Rectal smooth muscle tissue (tissue), 1 donor: ENCODE measurements at regions not wholly inside any gene's neighbourhood (a gene's known extent, or its start where the extent isn't known, plus 50 kb on each side); places are given as distances from the start of the nearest gene placed in this dataset.

Source experiments
- H3K27ac ChIP-seq: one replicate; pipeline ENCODE4 v1.7.0; 2013; ENCODE audit warnings: low read depth, low read length, inconsistent platforms
- H3K27me3 ChIP-seq: one replicate; pipeline ENCODE4 v1.7.0; 2013; ENCODE audit warnings: low read length; ENCODE audit not compliant: control insufficient read depth, insufficient read depth
- H3K36me3 ChIP-seq: one replicate; pipeline ENCODE4 v1.7.0; 2013; ENCODE audit warnings: low read length; ENCODE audit not compliant: control insufficient read depth, insufficient read depth
- H3K4me1 ChIP-seq: one replicate; pipeline ENCODE4 v1.7.0; 2013; ENCODE audit warnings: low read length; ENCODE audit not compliant: control insufficient read depth, insufficient read depth
- H3K4me3 ChIP-seq: one replicate; pipeline ENCODE4 v1.7.0; 2013; ENCODE audit warnings: low read length
- H3K9ac ChIP-seq: one replicate; pipeline ENCODE4 v1.7.0; 2013; ENCODE audit warnings: low read length

DNA sequence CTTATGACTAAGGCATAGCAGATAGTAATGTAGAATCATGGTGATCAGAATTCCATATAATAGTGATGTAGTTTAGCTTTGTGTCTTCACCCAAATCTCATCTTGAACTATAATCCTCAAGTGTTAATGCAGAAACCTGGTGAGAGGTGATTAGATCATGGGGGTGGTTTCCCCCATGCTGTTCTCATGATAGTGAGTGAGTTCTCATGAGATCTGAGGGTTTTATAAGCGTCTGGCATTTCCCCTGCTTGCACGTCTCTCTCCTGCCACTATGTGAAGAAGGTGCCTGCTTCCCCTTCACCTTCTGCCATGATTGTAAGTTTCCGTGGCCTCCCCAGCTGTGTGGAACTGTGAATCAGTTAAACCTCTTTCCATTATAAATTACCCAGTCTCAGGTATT, 138.7 kb upstream of the CBLB start:
- H3K27ac ChIP-seq = no peak overlapping the region
- H3K4me3 ChIP-seq = no peak overlapping the region
- H3K9ac ChIP-seq = no peak overlapping the region
- no peaks in the 10 kb centered on the region for H3K4me1 ChIP-seq
- H3K36me3 ChIP-seq = no peaks in the 10 kb centered on the region
- no peaks in the 10 kb centered on the region for H3K27me3 ChIP-seq

DNA sequence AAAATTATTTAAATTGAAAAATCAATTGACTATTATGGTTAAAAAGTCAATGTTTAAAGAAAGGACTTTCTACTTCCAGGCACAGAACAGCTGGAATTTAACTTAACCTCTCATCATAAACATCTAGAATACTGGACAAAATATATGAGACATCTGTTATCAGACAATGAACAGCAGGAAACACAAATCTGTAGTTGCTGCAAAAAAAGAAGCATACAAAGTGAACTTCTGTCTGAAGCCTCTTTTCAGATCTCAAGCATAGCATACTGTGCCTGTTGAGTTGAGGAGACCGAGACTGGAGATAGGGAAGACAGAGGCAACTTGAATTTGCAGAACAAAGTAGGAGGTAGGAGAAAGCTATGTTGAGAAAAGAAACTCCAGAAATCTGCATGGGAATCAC, 140.0 kb upstream of the CBLB start:
- Histone ChIP-seq H3K4me1 (no peaks in the 10 kb centered on the region), H3K36me3 (no peaks in the 10 kb centered on the region)

DNA sequence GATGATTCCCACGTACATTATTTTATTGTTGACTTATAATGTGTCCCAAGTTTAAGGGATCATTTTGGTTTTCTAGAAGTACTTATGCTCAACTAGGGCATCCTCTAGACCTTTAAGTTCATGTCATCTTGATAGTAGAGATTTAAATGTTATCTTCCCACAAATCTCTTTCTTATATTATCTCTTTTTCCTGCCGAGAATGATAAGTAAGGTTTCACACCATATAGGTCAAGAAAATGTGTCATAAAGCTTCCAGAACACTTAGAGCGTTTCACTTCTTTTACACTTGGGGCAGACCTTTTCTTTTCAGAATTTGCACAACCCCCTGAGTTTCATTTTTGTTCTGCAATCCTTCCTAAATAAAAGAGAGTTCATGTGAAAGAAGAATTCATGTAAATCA, 142.0 kb upstream of the CBLB start:
- H3K9ac ChIP-seq = no peak overlapping the region

More for the DNA sequence above, 140.0 kb upstream of the CBLB start:
- no peaks in the 10 kb centered on the region for H3K27me3 ChIP-seq
- no peak overlapping the region for H3K4me3 ChIP-seq
- no peak overlapping the region for H3K27ac ChIP-seq
- no peak overlapping the region for H3K9ac ChIP-seq

DNA sequence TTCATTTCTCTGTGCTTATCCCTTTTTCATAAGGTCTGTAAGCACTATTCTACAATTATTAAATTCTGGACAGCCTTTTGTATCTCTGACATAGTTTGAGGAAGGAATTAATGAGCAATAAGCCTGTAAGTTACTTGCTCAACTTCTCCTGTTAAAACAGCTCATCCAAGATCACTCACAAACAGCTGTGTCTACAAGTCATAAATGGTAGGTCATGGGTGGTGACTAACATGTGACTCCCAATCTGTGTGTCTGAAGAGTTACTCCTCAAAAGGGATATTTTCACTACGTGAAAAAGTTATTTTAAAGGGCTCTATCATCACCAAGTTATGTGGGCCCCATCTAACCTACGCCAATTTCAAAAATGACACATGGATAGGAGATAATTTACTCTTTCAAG, 145.2 kb upstream of the CBLB start:
- H3K9ac ChIP-seq = no peak overlapping the region
- H3K27ac ChIP-seq = no peak overlapping the region
- H3K4me1 ChIP-seq = no peaks in the 10 kb centered on the region

More for the DNA sequence above, 142.0 kb upstream of the CBLB start:
- Histone ChIP-seq H3K4me1 (no peaks in the 10 kb centered on the region), H3K4me3 (no peak overlapping the region), H3K36me3 (no peaks in the 10 kb centered on the region), H3K27me3 (no peaks in the 10 kb centered on the region), H3K27ac (no peak overlapping the region)

DNA sequence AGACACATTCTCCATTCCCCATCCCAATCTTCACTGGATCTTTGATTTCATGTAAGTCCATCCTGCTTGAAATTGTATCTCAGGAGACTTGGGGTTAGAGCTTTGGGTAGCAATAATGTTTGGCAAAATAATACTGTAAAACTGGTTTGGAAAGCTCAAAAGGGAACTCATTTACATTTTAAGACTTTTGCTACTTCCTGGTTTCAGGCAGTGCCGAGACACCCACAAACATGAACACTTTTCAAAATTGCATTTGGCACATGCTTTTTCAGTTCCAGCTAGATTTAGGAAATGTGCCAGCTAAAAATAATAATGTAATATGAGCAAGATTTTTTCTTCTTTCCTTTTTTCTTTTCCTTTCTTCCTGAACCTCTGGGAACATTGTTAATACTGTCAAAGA, 145.7 kb upstream of the CBLB start:
- H3K4me1 ChIP-seq = no peaks in the 10 kb centered on the region
- H3K9ac ChIP-seq = no peak overlapping the region
- H3K4me3 ChIP-seq = no peak overlapping the region
- H3K27ac ChIP-seq = no peak overlapping the region
- no peaks in the 10 kb centered on the region for H3K27me3 ChIP-seq
- H3K36me3 ChIP-seq = no peaks in the 10 kb centered on the region

More for the DNA sequence above, 145.2 kb upstream of the CBLB start:
- no peaks in the 10 kb centered on the region for H3K36me3 ChIP-seq
- no peak overlapping the region for H3K4me3 ChIP-seq
- H3K27me3 ChIP-seq = no peaks in the 10 kb centered on the region

DNA sequence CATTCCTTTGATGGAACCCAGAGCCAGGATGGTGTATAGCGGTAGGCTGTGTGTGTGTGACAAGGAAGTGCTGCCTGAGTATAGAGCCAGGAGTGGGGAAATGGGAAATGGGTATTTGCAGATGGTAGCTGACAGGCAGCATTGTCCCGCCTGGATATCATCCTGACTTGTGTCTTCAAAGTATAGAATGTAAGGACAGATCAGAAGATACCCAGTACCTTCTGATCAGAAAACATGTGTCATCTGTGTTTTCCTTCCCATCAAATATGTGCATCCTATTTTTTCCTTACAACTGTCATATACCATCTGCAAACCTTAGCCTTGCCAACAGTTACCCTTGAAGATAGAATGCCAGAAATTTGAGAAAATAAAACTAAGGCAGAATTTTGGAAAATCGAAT, 146.2 kb upstream of the CBLB start:
- H3K4me1 ChIP-seq = no peaks in the 10 kb centered on the region
- H3K36me3 ChIP-seq = no peaks in the 10 kb centered on the region
- no peaks in the 10 kb centered on the region for H3K27me3 ChIP-seq
- no peak overlapping the region for H3K27ac ChIP-seq
- H3K4me3 ChIP-seq = no peak overlapping the region
- no peak overlapping the region for H3K9ac ChIP-seq

DNA sequence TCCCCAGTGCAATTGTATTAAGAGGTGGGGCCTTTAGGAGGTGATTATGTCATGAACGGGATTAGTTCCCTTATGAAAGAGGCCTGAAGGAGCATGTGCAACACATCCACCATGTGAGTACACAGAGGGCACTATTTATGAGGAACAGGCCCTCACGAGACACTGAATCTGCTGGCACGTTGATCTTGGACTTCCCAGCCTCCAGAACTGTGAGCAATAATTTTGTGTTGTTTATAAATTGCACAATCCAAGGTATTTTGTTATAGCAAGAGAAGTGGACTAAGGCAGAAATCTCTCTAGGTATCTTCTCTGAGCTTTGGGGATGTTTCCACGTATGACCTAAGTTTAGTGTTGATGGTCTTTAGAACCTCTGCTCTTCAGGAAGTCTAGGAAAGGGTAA, 149.3 kb upstream of the CBLB start:
- H3K4me3 ChIP-seq = no peak overlapping the region

DNA sequence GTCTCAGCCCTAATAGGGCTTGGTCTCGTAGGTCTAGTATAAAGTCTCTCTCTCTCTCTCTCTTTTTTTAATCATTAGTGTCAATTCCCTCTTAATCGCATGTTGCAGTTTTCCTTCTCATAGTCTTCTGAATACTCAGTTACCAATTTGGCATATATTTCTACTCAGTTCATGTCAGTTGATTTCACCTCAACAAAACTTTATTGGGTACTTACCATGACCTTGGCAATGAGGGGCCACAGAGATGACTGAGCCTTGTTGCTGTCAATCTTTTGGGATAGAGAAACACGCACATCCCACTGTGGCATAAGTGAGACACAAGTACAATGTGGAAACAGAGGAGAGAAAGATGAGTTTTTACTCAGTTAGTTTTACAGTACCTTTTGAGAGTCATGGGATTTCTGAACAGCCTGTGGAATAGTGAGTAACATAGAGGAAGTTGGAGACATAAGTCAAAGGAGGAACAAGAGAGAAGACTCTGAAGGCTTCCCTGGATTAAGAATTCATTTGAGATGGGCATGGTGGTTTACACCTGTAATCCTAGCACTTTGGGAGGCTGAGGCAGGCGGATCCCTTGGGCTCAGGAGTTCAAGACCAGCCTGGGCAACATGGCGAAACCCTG, 150.2 kb upstream of the CBLB start:
- Histone ChIP-seq H3K4me1 (no peaks in the 10 kb centered on the region), H3K27me3 (no peaks in the 10 kb centered on the region), H3K27ac (no peak overlapping the region), H3K9ac (no peak overlapping the region), H3K36me3 (no peaks in the 10 kb centered on the region), H3K4me3 (no peak overlapping the region)

More for the DNA sequence above, 149.3 kb upstream of the CBLB start:
- Histone ChIP-seq H3K4me1 (no peaks in the 10 kb centered on the region), H3K27ac (no peak overlapping the region), H3K9ac (no peak overlapping the region), H3K36me3 (no peaks in the 10 kb centered on the region), H3K27me3 (no peaks in the 10 kb centered on the region)

DNA sequence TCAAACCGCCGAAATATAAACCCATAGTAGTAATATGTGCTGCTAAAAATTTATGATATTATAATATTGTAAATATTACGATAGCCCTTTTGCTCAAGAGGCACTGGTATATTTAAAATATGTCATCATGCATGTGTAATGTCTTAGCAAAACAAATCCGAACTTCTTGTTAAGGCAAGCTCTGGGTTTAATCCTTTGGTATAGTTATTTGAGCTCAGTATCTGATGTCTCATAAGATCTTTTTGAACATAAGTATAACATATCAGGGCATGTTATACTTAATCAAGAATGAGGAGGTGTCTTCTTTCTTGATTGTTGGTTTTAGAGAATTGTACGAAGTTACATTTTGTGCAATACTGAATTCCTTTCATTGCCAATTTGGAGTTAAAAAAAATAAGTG, 154.1 kb upstream of the CBLB start:
- Histone ChIP-seq H3K4me1 (no peaks in the 10 kb centered on the region), H3K36me3 (no peaks in the 10 kb centered on the region), H3K27ac (no peak overlapping the region), H3K4me3 (no peak overlapping the region), H3K27me3 (no peaks in the 10 kb centered on the region), H3K9ac (no peak overlapping the region)

DNA sequence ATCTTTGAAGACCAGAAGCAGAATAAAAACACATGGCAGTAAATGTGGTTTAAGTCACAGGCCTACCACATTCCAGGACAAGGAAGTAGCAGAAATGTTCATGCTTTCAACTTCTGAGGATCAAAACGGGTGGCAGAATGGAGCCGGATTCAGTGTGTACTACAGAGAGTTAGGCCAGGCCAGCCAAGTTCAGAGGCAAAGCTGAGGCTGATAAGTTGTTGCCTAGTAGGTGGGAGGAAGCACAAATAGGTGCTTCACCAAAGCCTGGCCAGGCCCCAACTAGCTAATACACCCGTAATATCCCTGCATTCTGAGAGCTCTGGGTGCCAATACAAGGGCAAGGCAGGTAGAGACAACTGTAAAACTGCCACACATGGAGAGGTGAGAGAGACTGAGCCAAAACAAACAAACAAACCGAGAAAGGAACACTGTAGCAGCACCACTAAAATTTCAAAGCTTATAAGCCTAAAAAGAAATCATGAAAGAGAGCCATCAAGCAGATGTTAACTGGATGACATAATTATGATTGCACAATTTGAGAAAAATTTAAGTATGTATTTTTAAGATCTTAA, 156.4 kb upstream of the CBLB start:
- Histone ChIP-seq H3K36me3 (no peaks in the 10 kb centered on the region), H3K9ac (no peak overlapping the region), H3K27me3 (no peaks in the 10 kb centered on the region), H3K27ac (no peak overlapping the region), H3K4me3 (no peak overlapping the region), H3K4me1 (no peaks in the 10 kb centered on the region)

DNA sequence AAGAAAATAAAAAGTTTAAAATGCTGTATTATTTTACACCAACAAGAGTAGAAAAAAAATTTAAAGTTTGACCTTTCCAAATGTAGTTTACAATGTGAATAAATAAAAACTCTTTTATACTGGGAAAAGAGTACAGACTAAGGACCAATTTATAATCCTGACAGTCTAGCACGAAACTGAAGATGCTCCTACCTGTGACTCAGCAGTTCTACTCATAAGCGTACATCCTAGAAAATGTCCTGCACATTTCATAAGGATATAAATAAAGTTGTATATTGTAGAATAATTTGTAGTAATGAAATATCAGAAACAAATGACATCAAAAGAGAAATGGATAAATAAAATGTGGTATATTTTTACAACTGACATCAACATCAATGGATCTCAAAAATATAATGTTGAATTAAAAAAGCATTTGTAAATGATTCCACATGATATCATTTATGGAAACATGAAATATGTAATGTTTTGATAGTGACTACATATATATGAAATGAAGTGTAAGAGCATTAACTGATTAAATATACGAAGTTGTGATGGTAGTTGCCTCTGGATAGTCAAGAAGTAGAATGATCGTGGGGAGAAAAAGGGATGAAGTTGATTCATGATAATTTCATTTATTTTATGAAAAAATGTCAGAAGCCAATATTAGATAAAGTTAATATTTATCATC, 161.3 kb upstream of the CBLB start:
- Histone ChIP-seq H3K9ac (no peak overlapping the region), H3K4me1 (no peaks in the 10 kb centered on the region), H3K4me3 (no peak overlapping the region), H3K27me3 (no peaks in the 10 kb centered on the region), H3K27ac (no peak overlapping the region), H3K36me3 (no peaks in the 10 kb centered on the region)

DNA sequence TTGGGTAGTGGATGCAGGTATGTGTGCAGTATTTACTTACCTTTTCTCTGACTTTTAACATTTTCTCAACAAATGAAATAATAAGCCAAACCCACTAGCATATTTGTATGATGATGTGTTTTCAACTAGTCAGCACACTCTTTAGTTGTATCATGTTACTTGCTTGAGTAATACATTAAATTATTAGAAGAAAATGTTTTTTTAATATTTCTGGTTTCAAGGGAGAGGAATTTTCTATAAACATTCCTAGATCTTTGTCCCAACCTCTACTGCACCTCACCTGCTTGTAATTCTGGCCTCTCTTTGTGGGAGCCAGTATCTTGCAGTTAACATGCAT, 161.8 kb upstream of the CBLB start:
- no peak overlapping the region for H3K9ac ChIP-seq
- H3K36me3 ChIP-seq = no peaks in the 10 kb centered on the region
- H3K4me1 ChIP-seq = no peaks in the 10 kb centered on the region
- H3K4me3 ChIP-seq = no peak overlapping the region
- H3K27me3 ChIP-seq = no peaks in the 10 kb centered on the region
- no peak overlapping the region for H3K27ac ChIP-seq

DNA sequence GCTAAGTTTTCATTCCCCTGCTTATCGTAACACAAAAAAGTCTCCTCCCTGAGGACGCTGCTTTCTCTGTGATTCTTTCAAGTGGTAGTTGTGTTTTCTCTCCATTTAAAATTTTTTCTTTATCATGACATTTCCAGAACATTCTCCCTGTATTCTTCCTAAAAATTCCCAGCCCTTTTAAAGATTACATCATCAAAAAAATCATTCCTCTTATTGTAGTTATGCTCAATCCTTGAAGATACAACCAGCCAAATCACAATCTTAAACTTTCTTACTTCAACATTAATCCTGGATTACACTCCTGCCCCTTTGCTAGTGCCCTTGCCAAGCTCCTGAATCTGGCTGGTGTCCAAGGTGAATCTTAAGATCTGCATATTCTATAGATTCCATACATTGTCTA, 163.7 kb upstream of the CBLB start:
- H3K4me3 ChIP-seq = no peak overlapping the region
- H3K27me3 ChIP-seq = no peaks in the 10 kb centered on the region
- H3K36me3 ChIP-seq = no peaks in the 10 kb centered on the region
- no peak overlapping the region for H3K9ac ChIP-seq
- no peaks in the 10 kb centered on the region for H3K4me1 ChIP-seq
- no peak overlapping the region for H3K27ac ChIP-seq
